ENCODE measurements at regions not wholly inside any gene's neighbourhood (a gene's known extent, or its start where the extent isn't known, plus 50 kb on each side); places are given as distances from the start of the nearest gene placed in this dataset.
"Not testable (repeated sequence)": the region's sequence is repeated elsewhere in the genome, so short reads cannot be mapped to it uniquely, and the experiment has no call there.

DNA sequence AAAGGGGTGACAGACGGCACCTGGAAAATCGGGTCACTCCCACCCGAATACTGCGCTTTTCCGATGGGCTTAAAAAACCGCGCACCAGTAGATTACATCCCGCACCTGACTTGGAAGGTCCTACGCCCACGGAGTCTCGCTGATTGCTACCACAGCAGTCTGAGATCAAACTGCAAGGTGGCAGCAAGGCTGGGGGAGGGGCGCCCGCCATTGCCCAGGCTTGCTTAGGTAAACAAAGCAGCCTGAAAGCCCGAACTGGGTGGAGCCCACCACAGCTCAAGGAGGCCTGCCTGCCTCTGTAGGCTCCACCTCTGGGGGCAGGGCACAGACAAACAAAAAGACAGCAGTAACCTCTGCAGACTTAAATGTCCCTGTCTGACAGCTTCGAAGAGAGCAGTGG lies 234.2 kb upstream of the ANXA10 start:
- DNase-seq: not testable (repeated sequence)

DNA sequence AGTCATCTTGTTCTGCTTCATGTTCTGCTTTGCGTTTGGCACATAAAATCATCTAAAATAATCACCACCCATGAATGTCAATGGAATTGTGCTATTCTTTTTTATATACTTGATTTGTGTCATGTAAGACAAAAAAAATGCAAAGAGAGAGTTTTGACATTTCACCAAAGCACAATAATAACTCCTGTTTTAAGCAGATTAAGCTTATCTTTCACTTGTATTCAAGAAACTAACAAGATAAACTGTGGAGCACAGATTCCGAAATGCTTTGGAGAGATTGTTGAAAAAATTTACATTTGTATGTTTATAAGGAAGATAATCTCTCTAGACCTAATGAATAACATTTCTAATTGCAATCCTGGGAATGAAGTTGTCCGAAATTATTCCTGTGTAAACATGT lies 225.1 kb upstream of the ANXA10 start:
- DNase-seq: no peak

DNA sequence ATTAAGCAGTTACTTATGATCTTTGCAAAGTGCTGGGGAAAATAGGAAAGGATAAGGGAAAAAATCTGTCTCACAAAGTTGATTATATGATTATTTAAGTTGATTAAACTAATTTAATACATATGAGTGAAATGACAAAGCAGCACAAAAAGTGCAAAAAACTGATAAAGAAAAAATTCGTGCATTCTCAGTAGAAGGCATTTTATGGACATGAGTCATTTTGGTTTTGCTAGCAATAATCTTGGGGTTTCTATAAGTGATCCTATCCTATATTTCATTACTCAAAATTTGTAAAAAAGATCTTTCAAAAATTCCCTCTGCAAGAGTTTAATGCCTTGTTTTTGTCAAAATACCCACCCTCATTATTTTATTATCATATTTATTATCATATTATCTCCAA lies 224.2 kb upstream of the ANXA10 start:
- DNase-seq: no peak

DNA sequence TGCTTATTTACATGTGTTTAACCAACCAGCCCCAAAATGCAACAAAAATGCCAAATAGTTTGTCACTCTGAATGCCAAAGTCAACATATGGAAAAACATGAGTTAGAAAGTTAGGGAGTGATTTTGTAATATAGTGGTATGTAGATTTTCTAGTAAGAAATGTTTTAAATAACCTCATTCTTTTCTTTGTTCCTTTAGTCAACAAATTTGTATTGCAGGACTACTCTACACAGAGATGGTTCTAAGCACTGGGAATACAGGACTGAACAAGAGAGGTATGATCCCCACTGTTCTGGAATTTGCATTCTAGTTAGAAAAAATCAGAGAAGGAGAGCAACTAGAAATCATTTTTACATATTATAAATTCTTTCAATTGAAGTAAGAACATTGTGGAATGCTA lies 218.8 kb upstream of the ANXA10 start:
- DNase-seq: no peak

DNA sequence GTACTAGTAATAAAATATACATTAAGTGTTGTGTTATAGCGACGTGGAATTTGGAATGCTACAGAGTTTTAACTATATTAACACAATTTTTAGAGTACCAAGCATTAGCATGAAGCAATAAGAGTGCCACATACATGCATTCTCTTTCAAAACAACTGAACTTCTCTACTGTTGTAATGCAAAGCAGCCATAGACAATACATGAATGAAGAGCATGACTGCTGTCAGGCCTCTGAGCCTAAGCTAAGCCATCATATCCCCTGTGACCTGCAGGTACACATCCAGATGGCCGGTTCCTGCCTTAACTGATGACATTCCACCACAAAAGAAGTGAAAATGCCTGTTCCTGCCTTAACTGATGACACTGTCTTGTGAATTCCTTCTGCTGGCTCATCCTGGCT lies 216.2 kb upstream of the ANXA10 start:
- not testable (repeated sequence) for DNase-seq

DNA sequence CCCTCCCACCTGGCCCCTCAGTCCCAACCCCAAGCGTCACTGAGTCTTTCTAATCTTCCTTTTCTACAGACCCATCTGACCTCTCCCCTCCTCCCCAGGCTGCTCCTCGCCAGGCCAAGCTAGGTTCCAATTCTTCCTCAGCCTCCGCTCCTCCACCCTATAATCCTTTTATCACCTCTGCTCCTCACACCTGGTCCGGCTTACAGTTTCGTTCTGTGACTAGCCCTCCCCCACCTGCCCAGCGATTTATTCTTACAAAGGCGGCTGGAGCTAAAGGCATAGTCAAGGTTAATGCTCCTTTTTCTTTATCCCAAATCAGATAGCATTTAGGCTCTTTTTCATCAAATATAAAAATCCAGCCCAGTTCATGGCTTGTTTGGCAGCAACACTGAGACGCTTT lies 214.5 kb upstream of the ANXA10 start:
- DNase-seq: not testable (repeated sequence)

DNA sequence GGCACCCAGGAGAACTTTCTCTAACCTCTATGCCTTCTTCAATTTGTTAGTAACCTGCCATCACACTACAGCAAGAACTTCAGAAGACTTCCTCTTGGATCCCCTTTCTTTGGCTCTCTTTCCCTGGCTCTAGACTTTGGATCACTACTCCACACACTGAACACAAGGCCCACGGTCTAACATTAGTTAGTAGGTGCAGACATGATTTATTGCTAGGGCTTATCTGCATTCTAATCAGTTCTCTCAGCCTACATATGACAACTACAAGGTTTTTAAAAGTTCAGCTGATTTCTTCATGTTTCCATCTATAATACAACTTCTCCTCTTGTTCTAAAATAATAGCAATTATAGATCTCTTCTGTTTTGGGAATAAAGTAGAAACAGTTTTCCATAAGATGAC lies 209.1 kb upstream of the ANXA10 start:
- no peak for DNase-seq

DNA sequence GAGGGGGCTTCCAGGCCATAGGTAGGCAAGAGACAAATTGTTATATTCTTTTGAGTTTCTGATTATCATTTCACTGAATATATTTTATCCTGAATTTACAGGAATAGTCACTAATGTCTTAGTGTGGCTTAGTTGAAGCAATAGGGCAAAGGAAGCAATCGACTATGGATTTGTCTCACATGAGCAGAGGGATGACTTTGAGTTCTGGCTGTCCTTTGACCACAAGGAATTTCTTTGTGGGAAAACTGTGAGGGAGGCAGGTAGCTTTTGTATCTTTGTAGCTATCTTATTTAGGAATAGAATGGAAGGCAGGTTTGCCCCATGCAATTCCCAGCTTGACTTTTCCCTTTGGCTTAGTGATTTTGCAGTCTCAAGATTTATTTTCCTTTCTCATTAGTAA lies 207.3 kb upstream of the ANXA10 start:
- no peak for DNase-seq

DNA sequence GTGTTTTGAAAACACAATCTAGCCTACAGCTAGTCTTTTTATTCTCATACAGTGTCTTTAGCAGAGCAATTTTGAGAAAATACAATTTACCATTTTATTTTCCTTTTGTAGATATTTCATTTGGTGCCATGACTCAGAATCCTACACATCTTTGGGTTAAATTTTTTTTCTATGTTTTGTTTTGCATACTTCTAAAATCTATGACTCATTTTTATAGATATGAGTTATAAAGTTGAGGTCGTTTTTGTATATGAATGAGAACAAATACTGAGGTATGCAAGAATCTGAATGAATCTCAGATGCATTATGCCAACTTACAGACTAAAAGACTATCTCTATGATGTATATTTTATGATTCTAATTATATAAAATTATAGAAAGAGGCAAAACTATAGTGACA lies 206.5 kb upstream of the ANXA10 start:
- DNase-seq: no peak

DNA sequence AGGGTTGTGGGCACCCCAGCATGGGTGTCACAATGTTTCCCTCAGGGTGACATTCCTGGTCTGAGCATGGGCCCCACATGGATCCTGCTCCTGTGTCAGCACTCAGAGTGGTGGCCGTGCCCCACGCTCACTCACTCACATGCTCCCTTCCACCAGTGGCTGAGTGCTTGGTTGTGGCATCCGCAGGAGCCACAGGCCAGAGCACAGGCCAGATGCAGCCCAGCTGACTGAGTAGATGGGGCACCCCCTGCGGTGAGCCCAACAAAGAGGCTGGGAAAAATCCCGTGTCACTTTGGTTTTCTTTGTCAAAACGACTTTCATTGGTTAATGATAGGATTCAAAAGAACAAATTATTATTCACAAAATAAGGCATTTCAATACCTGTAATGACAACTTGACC lies 204.6 kb upstream of the ANXA10 start:
- no peak for DNase-seq

DNA sequence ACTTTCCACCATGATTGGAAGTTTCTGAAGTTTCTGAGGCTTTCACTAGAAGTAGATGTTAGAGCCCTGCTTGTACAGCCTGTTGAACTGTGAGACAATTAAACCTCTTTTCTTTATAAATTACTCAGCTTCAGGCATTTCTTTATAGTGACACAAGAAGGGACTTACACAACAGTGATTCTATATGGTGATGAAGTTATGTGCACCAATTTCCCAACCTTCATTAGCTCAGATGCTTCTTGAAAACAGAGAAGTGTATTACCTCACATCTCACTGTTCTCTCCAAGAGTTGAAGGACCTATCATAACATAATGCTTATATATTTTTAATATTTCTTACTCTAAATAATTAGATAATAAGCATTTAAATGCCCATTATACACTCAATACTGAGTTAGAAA lies 202.1 kb upstream of the ANXA10 start:
- no peak for DNase-seq

DNA sequence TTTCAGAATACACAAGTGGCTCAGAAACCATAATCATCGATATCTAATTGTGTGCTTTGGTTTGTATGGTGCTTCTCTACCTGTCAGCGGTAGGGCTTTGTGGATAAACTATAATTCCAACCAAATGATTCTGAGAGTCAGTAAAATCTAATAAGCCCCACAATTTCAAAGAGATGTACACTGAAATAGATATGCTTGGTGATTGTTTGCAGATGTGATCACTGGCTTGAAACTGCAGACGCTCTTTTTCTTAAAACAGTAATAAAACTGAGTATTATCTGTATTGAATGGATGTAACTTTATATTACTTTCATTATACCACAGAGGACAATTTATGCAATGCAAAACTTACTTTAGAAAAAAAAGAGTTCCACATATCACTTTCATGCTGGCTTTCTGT lies 198.8 kb upstream of the ANXA10 start:
- no peak for DNase-seq

DNA sequence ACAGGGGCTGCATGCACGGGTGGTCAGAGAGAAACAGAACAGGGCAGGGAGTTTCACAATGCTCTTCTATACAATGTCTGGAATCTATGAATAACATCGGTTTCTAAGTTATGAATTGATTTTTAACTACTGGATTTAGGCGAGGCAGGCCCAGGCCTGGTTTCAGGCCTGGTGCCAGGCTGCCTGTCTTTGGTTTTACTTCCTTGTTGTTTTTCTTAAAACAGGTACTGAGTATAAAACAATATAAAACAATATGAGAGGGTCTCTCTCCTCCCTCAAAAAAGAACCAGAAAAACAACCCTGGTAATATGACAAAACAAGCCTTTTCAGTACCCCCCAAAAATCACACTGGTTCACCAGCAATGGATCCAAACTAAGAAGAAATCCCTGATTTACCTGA lies 196.1 kb upstream of the ANXA10 start:
- DNase-seq: not testable (repeated sequence)

DNA sequence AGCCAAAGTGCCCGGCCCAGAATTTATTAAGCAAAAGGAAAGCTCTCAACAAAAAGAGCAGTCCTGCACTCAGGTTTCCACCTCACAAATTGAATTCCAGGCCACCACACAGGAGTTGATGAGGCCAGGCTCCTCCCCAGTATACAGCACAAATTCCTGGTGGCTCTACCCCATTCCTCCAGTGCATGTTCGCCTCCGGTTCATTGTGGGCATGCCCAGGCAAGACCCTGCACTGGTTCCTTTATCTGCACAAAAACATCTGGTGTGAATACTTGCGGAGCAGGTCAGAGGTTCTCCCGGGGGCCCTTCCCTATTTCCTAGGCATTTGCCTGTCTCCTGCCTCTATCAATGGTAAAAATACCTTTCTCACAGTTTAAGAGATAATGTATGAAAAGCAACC lies 195.2 kb upstream of the ANXA10 start:
- no peak for DNase-seq

DNA sequence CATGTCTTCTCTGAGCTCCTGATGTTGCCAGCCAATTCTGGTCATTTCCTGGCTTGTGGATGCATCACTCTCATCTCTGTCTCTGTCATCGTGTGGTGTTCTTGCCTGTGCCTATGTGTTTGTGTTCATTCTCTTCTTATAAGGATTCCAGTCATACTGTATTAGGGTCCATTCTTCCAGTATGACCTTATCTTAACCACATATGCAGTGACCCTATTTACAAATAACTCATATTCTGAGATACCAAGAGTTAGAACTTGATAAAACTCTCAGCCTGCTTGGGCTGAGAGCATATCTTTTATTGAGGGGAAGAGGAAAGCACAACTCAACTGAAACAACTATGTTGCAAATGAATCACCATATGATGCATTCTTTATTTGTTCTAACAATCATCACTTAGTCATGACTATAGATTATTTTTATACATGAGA lies 189.0 kb upstream of the ANXA10 start:
- no peak for DNase-seq

DNA sequence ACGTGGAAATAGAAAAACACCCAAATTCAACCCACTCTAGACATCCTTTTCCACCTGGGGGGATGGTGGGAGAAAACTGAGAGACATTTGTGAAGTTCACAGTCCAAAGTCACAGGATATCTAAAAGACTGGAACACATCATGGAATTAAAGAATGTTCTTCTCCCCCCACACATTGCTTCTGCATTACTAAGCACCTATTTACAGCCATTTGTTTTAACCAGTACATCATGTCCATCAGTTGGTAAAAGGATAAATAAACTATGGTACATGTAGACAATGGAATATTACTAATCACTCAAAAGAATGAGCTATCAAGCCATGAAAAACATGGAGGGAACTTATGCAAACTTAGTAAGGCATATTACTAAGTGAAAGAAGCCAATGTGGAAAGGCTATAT lies 185.5 kb upstream of the ANXA10 start:
- DNase-seq: no peak

DNA sequence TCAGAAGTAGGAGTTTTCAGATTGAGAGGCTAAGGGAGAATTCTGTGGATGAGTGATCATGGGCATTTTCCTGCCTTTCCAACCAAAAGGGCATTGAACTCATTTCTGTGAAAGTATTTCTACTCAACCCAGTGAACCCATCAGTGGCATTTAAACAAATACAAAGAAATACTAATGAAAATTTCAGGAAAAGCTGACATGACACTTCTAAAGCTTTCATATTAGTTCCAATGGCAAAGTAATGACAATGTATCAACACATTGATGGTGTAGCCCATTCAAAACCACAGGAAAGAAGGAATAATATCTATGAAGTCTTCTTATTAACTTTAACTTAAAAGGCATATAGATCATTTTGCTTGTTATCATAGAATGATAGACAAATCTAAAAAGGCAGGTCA lies 183.5 kb upstream of the ANXA10 start:
- no peak for DNase-seq

DNA sequence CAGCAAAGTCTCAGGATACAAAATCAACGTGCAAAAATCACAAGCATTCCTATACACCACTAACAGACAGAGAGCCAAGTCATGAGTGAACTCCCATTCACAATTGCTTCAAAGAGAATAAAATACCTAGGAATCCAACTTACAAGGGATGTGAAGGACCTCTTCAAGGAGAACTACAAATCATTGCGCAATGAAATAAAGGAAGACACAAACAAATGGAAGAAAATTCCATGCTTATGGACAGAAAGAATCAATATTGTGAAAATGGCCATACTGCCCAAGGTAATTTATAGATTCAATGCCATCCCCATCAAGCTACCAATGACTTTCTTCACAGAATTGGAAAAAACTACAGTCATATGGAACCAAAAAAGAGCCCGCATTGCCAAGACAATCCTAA lies 179.8 kb upstream of the ANXA10 start:
- DNase-seq: not testable (repeated sequence)

DNA sequence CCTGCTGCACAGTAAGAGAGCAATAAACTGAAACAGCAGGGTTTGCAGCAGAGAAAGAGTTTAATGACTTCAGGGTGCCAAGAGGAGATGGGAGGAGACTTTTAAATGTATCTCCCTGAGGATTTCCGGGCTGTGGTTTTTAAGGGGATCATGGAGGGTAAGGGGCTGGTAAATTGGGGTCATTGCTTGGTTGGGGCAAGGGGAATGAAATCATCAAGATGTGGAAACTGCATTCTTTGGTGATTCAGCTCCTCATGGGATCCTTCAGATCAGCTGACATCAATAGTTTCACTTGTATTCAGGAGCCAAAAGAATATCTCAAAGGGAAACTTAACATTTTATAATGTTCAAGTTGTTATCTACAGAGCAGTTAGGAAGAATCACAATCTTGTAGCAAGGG lies 174.3 kb upstream of the ANXA10 start:
- no peak for DNase-seq

DNA sequence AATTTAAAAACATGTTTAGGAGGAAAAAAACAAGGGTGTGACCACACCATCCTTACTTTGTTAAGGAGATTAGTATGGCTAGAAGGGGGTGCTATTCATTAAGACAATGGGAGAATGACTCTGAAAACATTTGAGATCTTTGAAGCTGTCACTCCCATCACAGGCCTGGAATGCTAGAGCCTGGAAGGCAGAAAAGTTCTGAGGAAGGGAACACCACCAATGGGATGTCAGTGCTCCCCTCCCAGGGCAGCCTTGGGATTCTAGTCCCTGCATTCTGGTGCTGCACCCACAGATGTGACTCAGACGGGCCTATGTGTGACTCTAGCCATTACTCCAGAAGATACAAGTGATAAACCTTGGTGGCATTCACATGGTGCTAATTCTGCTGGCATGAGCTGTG lies 162.2 kb upstream of the ANXA10 start:
- DNase-seq: no peak

DNA sequence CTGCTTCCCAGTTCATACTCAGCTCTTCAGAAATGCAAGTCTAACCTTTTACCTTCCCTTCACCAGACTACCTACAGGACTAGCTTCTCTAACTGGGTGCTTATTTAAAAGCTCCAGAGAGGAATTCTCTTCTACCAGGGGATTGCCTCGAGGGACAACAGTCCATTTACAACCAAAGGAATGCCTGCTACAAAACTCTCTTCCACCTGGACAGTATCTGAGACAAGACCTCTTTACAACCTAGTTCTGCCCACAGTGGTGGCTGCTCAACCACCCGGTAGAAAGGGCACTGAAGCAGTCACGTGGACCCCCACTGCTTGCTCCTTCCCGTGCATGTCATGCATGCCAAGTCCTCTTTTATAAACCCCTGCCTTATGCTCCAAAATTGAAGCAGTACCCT lies 158.1 kb upstream of the ANXA10 start:
- DNase-seq: no peak

DNA sequence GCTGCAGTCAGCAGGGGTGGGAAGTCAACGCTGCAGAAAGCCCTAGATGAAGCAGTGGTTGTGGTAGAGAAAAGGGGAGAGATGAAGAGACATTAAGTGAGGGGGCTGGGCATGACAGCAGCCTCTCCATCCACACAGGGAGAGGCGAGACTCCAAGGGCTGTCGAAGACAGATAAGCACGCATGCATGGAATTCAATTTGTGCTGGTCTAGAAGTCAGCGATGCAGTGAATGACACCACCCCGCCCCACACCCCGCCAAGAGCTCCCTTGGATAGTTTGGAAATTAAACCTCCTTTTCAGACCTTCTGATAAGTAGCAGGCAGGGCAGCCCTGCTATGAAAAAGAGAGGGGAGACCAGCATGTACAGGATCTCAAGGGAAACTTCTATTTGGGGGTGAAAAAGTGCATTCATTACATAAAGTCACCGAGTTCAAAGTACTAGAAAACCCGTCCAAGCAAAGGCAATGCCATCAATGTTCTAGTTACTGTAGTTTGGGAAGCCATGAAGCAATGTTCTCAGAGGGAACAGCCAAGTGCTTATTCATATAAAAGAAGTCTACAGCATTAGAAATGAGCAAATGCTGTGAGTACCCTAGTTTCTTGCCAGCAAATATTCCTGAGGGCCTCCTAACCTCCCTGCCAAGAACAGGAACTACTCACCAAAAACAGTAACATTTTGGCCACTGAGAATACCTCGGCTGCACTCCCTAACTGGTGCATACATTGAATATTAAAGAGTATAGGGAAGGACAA lies 152.3 kb upstream of the ANXA10 start:
- no peak for DNase-seq

DNA sequence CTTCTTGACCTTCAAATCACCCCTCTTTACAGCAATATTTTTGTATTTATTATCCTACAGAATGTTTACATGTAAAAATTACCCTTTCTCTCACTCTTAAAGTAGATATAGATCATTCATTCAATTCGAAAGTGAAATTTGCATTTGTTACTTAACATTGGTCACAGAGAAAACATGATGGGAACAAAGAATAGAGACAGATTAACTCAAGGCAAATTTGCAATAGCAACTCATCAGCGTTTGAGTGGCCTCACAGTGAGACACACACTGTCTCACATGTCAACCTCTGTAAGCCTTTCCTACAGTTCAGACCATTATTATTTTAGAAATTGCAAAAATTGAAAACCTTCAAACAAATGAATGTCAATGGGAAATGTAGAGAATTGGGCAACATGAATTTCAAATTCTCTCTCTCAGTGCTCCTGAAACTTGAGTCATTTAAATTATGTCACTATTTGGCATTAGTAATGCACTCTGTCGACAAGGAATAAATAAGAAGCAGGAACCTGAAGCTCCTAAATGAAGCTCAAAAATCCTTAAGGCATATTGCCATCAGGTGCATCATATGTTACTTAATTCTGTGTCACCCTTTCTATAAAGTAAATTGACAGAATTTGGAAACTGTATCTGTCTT lies 148.3 kb upstream of the ANXA10 start:
- DNase-seq: no peak

DNA sequence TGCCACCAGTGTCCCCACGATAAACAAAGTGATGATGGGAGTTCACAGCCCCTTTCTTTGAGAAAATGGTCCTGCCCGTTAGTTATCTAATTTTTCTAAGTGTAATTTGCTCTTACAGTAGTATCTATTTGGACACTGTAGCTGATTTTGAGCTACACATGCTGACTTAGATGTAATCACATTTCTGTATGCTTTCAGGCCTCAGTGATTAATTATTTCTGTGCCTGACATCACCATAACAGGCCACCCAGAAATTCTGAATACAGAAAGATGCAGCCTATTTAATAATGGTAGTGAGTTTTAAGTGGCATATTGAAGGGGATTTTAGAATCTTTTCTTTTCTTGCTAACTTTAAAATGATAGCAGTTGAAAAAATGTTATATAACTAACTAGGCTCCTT lies 147.6 kb upstream of the ANXA10 start:
- DNase-seq: no peak

DNA sequence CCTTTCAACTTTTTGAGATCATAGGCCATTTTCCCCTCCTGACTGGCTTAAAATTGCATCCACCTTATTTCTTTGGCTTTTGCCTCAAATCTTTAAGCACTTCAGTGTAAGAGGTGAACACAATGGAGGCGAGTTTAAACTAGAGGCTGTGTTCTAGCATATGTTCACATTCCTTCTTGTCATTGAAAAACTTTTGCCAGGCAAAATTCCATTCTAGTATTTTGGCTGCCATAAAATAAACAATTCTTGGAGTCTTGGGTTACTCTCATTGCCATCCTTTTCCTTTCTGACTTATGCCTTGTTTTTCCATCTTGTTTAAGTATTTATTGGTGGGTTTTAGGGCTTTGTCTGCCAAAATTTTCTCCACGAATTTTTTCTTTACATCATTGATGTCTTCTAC lies 137.3 kb upstream of the ANXA10 start:
- no peak for DNase-seq
